ENCODE measurements at regions not wholly inside any gene's neighbourhood (a gene's known extent, or its start where the extent isn't known, plus 50 kb on each side); places are given as distances from the start of the nearest gene placed in this dataset.

GRCh38 chr1:47703156-47703825 is 265.4 kb downstream of the FOXD2 start:
- H3K79me2 ChIP-seq (ENCODE audit: insufficient read depth, low read depth), result no peaks in the 10 kb centered on the region
- H3K4me3 ChIP-seq (IDR thresholded peaks at IDR 0.05; ENCODE audit: insufficient read depth, low read depth, low read length), result no peak overlapping the region
- H3K9ac ChIP-seq, result no peak overlapping the region
- H3K4me1 ChIP-seq (ENCODE audit: low read depth, poor library complexity, severe bottlenecking), result no peaks in the 10 kb centered on the region
- H3K27me3 ChIP-seq (ENCODE audit: insufficient read depth, low read depth), result no peaks in the 10 kb centered on the region
- H3K27ac ChIP-seq, result no peak overlapping the region
- H2AFZ ChIP-seq (ENCODE audit: low read depth), result no peak overlapping the region
- H4K20me1 ChIP-seq (ENCODE audit: insufficient read depth), result no peaks in the 10 kb centered on the region
- no peak overlapping the region for H3K4me2 ChIP-seq
- TF ChIP-seq, protein P1, sequence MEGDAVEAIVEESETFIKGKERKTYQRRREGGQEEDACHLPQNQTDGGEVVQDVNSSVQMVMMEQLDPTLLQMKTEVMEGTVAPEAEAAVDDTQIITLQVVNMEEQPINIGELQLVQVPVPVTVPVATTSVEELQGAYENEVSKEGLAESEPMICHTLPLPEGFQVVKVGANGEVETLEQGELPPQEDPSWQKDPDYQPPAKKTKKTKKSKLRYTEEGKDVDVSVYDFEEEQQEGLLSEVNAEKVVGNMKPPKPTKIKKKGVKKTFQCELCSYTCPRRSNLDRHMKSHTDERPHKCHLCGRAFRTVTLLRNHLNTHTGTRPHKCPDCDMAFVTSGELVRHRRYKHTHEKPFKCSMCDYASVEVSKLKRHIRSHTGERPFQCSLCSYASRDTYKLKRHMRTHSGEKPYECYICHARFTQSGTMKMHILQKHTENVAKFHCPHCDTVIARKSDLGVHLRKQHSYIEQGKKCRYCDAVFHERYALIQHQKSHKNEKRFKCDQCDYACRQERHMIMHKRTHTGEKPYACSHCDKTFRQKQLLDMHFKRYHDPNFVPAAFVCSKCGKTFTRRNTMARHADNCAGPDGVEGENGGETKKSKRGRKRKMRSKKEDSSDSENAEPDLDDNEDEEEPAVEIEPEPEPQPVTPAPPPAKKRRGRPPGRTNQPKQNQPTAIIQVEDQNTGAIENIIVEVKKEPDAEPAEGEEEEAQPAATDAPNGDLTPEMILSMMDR (conservative IDR thresholded peaks at IDR 0.05; ENCODE audit: low read depth, low read length), result no peak
- H3K36me3 ChIP-seq (ENCODE audit: insufficient read depth), result no peaks in the 10 kb centered on the region

DNA sequence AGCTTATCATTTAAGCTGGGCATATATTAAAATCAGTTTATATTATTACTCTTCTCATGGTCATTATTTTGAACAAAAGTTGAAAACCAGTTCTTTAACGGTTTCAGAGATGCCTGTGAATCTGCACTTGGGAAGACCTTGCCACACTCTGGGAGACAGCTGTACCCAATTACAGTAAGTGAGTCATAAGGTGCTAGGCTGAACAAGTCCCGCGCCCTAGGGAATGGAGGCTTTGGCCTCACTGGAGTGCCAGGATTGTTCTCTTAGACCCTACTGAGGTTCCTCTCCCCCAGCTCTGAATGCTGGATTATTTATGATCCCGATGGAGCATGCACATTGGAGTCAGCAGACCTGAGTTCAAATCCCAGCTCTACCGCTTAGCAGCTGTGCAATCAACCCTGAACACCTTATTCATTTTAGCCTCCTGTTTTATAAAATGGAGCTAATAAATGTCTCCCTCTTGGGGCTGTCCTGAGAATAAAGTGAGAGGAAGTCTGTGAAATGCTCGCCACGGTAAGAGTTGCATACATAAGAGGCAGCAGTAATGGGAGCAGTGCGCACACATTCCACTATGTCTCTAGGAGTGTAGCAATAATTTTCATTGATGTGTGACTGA is 266.2 kb downstream of the FOXD2 start:
- no peaks in the 10 kb centered on the region for H4K20me1 ChIP-seq (ENCODE audit: insufficient read depth)
- peaks cover 3% of the 10 kb centered on the region for H3K27me3 ChIP-seq (ENCODE audit: insufficient read depth, low read depth)
- no peak overlapping the region for H3K4me2 ChIP-seq
- H3K4me1 ChIP-seq (ENCODE audit: low read depth, poor library complexity, severe bottlenecking), result no peaks in the 10 kb centered on the region
- no peak overlapping the region for H3K27ac ChIP-seq
- H3K9ac ChIP-seq, result no peak overlapping the region
- H3K36me3 ChIP-seq (ENCODE audit: insufficient read depth), result no peaks in the 10 kb centered on the region
- TF ChIP-seq, protein P1 (conservative IDR thresholded peaks at IDR 0.05; ENCODE audit: low read depth, low read length), result no peak
- H2AFZ ChIP-seq (ENCODE audit: low read depth), result no peak overlapping the region
- no peaks in the 10 kb centered on the region for H3K79me2 ChIP-seq (ENCODE audit: insufficient read depth, low read depth)
- H3K4me3 ChIP-seq (IDR thresholded peaks at IDR 0.05; ENCODE audit: insufficient read depth, low read depth, low read length), result no peak overlapping the region

- Histone ChIP-seq H3K4me1 (ENCODE audit: low read depth, poor library complexity, severe bottlenecking) (peaks cover 6% of the 10 kb centered on the region), H3K79me2 (ENCODE audit: insufficient read depth, low read depth) (no peaks in the 10 kb centered on the region), H3K27ac (no peak overlapping the region), H3K4me3 (IDR thresholded peaks at IDR 0.05; ENCODE audit: insufficient read depth, low read depth, low read length) (no peak overlapping the region), H3K36me3 (ENCODE audit: insufficient read depth) (no peaks in the 10 kb centered on the region), H4K20me1 (ENCODE audit: insufficient read depth) (no peaks in the 10 kb centered on the region), H2AFZ (ENCODE audit: low read depth) (no peak overlapping the region), H3K9ac (no peak overlapping the region), H3K27me3 (ENCODE audit: insufficient read depth, low read depth) (peaks cover 14% of the 10 kb centered on the region), H3K4me2 (no peak overlapping the region)
- TF ChIP-seq, protein P1 (conservative IDR thresholded peaks at IDR 0.05; ENCODE audit: low read depth, low read length), result no peak
These were observed 267.8 kb downstream of the FOXD2 start for GRCh38 chr1:47705517-47706130.

- peaks cover 21% of the 10 kb centered on the region for H3K27me3 ChIP-seq (ENCODE audit: insufficient read depth, low read depth)
- no peak overlapping the region for H3K4me2 ChIP-seq
These were observed 269.7 kb downstream of the FOXD2 start for GRCh38 chr1:47707503-47707902.

More at GRCh38 chr1:47707503-47707902, 269.7 kb downstream of the FOXD2 start:
- H3K4me3 ChIP-seq (IDR thresholded peaks at IDR 0.05; ENCODE audit: insufficient read depth, low read depth, low read length), result no peak overlapping the region
- H3K9ac ChIP-seq, result no peak overlapping the region
- H3K27ac ChIP-seq, result no peak overlapping the region
- no peaks in the 10 kb centered on the region for H3K79me2 ChIP-seq (ENCODE audit: insufficient read depth, low read depth)
- no peaks in the 10 kb centered on the region for H4K20me1 ChIP-seq (ENCODE audit: insufficient read depth)
- H2AFZ ChIP-seq (ENCODE audit: low read depth), result no peak overlapping the region
- H3K4me1 ChIP-seq (ENCODE audit: low read depth, poor library complexity, severe bottlenecking), result peaks cover 14% of the 10 kb centered on the region
- TF ChIP-seq, protein P1 (conservative IDR thresholded peaks at IDR 0.05; ENCODE audit: low read depth, low read length), result no peak
- H3K36me3 ChIP-seq (ENCODE audit: insufficient read depth), result no peaks in the 10 kb centered on the region
